ENCODE measurements at regions not wholly inside any gene's neighbourhood (a gene's known extent, or its start where the extent isn't known, plus 50 kb on each side); places are given as distances from the start of the nearest gene placed in this dataset.

DNA sequence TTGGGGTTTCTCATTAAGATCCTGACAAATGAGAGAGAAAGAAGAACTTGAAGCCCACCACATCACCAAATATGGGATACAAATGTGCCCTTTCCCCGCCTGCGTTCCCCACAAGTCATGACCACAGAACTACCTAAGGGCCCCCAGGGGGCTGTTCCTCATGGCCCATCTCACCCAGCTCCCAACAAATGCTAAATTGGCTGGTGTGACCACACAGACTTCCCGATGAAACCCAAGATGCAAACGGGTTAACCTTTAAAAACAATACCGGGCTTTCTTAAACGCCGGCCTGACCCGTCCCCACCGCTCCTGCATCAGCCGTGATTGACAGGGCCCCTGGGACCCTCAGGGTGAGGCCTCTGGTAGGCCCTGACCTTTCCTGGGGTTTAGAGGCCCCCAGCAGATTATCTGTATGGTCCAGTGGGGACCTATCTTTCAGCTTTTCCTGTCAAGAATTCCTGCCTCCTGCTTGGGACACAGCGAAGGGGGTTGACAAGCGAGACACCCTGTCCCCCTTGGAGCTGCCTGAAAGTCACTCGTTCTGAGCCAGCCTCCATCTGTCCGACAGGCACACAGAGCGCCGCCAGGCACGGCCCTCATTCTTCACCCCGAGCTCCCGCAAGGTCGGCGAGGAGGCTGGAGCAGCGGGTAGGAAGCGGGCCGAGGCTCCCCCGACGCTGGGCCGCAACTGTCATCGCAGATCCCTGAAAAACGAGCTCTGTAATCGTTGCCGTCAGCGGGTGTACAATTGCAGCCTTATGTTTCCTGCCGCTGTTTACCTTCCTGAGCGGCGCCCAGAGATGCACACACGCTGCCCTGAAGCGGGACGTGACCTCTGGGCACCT, 300.1 kb downstream of the FOXL1 start:
- no peaks in the 10 kb centered on the region for H3K27me3 ChIP-seq

DNA sequence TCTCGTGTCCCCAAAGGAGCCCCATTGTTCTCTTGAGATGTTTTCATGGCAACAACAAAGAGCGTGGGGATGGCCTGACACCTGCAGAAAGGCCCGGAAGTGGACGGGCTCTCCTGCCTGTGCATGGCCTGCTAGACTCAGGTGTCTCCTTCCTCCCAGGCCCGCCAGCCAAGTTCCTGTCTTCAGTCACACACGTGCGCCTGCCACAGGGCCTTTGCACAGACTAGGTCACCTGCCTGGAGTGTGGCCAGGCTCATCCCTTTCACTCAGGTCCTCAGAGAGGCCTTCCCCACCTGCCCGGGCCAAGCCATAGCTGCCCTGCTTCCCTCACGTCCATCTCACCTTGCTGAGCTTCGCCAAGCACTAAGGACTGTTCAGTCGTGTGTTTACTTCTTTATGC, 300.9 kb downstream of the FOXL1 start:
- peaks cover 21% of the 10 kb centered on the region for H3K4me1 ChIP-seq
- no peak for DNase-seq (ENCODE audit: extremely low spot score in 2 of 2)
- H3K36me3 ChIP-seq, result no peaks in the 10 kb centered on the region
- H3K4me3 ChIP-seq, result no peak overlapping the region
- TF ChIP-seq POLR2AphosphoS5 (IDR thresholded peaks at IDR 0.05; ENCODE audit: insufficient read depth in 1 of 2, low read depth in 1 of 2), result no peak
- TF ChIP-seq, protein P1, sequence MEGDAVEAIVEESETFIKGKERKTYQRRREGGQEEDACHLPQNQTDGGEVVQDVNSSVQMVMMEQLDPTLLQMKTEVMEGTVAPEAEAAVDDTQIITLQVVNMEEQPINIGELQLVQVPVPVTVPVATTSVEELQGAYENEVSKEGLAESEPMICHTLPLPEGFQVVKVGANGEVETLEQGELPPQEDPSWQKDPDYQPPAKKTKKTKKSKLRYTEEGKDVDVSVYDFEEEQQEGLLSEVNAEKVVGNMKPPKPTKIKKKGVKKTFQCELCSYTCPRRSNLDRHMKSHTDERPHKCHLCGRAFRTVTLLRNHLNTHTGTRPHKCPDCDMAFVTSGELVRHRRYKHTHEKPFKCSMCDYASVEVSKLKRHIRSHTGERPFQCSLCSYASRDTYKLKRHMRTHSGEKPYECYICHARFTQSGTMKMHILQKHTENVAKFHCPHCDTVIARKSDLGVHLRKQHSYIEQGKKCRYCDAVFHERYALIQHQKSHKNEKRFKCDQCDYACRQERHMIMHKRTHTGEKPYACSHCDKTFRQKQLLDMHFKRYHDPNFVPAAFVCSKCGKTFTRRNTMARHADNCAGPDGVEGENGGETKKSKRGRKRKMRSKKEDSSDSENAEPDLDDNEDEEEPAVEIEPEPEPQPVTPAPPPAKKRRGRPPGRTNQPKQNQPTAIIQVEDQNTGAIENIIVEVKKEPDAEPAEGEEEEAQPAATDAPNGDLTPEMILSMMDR (IDR thresholded peaks at IDR 0.05), result no peak
- TF ChIP-seq POLR2A (IDR thresholded peaks at IDR 0.05), result no peak
- no peaks in the 10 kb centered on the region for H3K27me3 ChIP-seq
- no peak overlapping the region for H3K27ac ChIP-seq
- intact Hi-C loops (cut with DNase I), result no loop called here
- no peaks in the 10 kb centered on the region for H3K9me3 ChIP-seq

More for the DNA sequence above, 300.1 kb downstream of the FOXL1 start:
- Histone ChIP-seq H3K9me3 (no peaks in the 10 kb centered on the region), H3K27ac (no peak overlapping the region), H3K4me3 (no peak overlapping the region), H3K36me3 (no peaks in the 10 kb centered on the region), H3K4me1 (peaks cover 21% of the 10 kb centered on the region)
- no peak for TF ChIP-seq POLR2A (IDR thresholded peaks at IDR 0.05)
- TF ChIP-seq POLR2AphosphoS5 (IDR thresholded peaks at IDR 0.05; ENCODE audit: insufficient read depth in 1 of 2, low read depth in 1 of 2), result no peak
- TF ChIP-seq, protein P1 (IDR thresholded peaks at IDR 0.05), result no peak
- DNase-seq (ENCODE audit: extremely low spot score in 2 of 2), result no peak
- intact Hi-C loops (cut with DNase I), result no loop called here

DNA sequence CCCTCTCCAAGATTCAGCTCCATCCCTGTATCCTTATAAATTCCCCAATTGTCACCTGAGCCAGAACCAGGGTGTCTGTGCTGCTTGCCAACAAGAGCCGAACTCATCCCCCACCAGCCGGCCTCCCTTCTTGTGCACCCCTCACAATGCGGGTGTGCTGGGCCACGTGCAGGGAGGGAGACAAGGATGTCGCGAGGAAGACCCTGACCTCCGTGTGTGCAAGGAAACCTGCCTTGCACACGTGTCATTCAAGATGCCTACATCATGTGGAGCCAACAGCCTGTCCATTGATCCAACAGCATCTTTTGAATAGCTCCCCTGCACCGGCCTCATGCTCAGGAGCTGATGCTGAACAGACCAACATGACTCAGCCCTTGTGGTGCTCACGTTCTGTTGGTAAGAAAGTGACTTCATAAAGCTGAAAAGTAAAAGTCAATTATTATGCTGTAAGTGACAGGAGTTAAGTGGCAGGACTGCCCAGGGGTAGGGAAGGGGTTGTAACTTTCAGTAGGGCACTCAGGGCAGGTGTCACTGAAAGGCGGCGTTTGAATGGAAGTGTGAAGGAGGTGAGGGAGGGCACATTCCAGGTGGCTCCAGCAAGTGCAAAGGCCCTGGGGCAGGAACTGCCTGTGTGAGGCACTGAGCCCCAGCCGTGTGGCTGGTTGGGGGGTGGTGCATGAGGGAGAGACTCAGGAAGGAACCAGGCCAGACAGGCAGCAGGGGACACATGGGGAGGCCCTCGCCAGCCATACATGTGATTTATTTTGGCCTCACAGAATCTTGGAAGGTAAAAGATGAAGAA, 302.2 kb downstream of the FOXL1 start:
- DNase-seq (ENCODE audit: extremely low spot score in 2 of 2), result no peak
- intact Hi-C loops (cut with DNase I), result no loop called here
- H3K27me3 ChIP-seq, result no peaks in the 10 kb centered on the region
- H3K4me3 ChIP-seq, result no peak overlapping the region
- H3K4me1 ChIP-seq, result peaks cover 21% of the 10 kb centered on the region
- TF ChIP-seq POLR2A (IDR thresholded peaks at IDR 0.05), result no peak
- TF ChIP-seq, protein P1 (IDR thresholded peaks at IDR 0.05), result no peak
- no peak for TF ChIP-seq POLR2AphosphoS5 (IDR thresholded peaks at IDR 0.05; ENCODE audit: insufficient read depth in 1 of 2, low read depth in 1 of 2)
- no peak overlapping the region for H3K27ac ChIP-seq
- H3K36me3 ChIP-seq, result no peaks in the 10 kb centered on the region
- no peaks in the 10 kb centered on the region for H3K9me3 ChIP-seq

DNA sequence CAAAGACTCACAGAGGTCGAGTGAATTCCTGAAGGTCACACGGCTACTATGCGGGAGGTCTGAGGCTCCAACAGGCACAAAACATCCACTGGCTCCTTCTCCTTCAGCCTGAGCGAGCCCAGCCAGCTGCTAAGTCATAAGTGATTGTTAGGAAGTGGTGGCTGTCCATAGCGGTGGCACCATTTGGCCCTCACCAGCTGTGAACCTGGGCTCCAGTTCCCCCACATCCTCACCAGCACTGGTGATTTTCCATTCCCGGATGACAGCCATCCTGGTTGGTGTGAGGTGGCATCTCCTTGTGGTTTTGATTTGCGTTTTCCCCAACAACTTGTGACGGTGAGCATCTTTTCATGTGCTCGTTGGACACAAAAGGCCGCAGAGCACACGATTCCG, 302.8 kb downstream of the FOXL1 start:
- DNase-seq (ENCODE audit: extremely low spot score in 2 of 2), result no peak
- intact Hi-C loops (cut with DNase I), result no loop called here
- H3K4me3 ChIP-seq, result no peak overlapping the region
- no peaks in the 10 kb centered on the region for H3K36me3 ChIP-seq
- TF ChIP-seq, protein P1 (IDR thresholded peaks at IDR 0.05), result no peak
- TF ChIP-seq POLR2AphosphoS5 (IDR thresholded peaks at IDR 0.05; ENCODE audit: insufficient read depth in 1 of 2, low read depth in 1 of 2), result no peak
- no peak for TF ChIP-seq POLR2A (IDR thresholded peaks at IDR 0.05)
- no peaks in the 10 kb centered on the region for H3K9me3 ChIP-seq
- H3K27ac ChIP-seq, result no peak overlapping the region
- peaks cover 21% of the 10 kb centered on the region for H3K4me1 ChIP-seq
- no peaks in the 10 kb centered on the region for H3K27me3 ChIP-seq

Measured in vagina (tissue), 2 donors.